CD4-positive, alpha-beta memory T cell (primary cell): ENCODE measurements at regions not wholly inside any gene's neighbourhood (a gene's known extent, or its start where the extent isn't known, plus 50 kb on each side); places are given as distances from the start of the nearest gene placed in this dataset.

Source experiments
- CTCF ChIA-PET: fragments of 350-600 bp; sonication (Branson Sonifier 250); formaldehyde crosslinking; loops from one replicate; lab custom pipeline; 2021; ENCODE audit warnings: inconsistent platforms; ENCODE audit not compliant: partially characterized antibody; lab: Charles Lee
- POLR2A ChIA-PET: fragments of 350-600 bp; sonication (Branson Sonifier 250); formaldehyde crosslinking; loops from one replicate; lab custom pipeline; 2021; ENCODE audit not compliant: partially characterized antibody; lab: Charles Lee
- DNase-seq, 5 donors: peaks; one replicate each; pipeline versions ENCODE4 v3.0.0 to v3.0.0-alpha.2; 2020 to 2022; ENCODE audit warnings: mixed read lengths in 1 of 5
- H3K27ac ChIP-seq: one replicate; pipeline ENCODE4 v1.7.0; 2013; ENCODE audit warnings: low read depth, low read length
- H3K27me3 ChIP-seq: 2 replicates; pipeline ENCODE4 v1.7.0; 2013; ENCODE audit warnings: mild to moderate bottlenecking, low read length, moderate library complexity; ENCODE audit not compliant: insufficient read depth
- H3K36me3 ChIP-seq: 2 replicates; pipeline ENCODE4 v1.7.0; 2013; ENCODE audit warnings: mild to moderate bottlenecking, low read length, moderate library complexity; ENCODE audit not compliant: insufficient read depth
- H3K4me1 ChIP-seq: 2 replicates; pipeline ENCODE4 v1.7.0; 2013; ENCODE audit warnings: mild to moderate bottlenecking, low read length, moderate library complexity; ENCODE audit not compliant: insufficient read depth
- H3K4me3 ChIP-seq, 2 donors: one replicate each; pipeline ENCODE4 v1.7.0; 2013; ENCODE audit warnings: low read length in 2 of 2, mild to moderate bottlenecking in 1 of 2
- H3K9me3 ChIP-seq, 2 donors: one replicate each; pipeline ENCODE4 v1.7.0; 2013; ENCODE audit warnings: low read length in 2 of 2, control low read depth in 1 of 2; ENCODE audit not compliant: control insufficient read depth in 1 of 2
- H3K27ac Mint-ChIP-seq, 7 donors: one replicate each; pipeline ENCODE4 v1.8.0; 2020 to 2021; ENCODE audit warnings: mixed read lengths in 7 of 7, mild to moderate bottlenecking in 6 of 7, inconsistent platforms in 3 of 7, moderate library complexity in 3 of 7
- H3K27me3 Mint-ChIP-seq, 2 donors: one replicate each; pipeline ENCODE4 v1.8.0; 2020 to 2021; ENCODE audit warnings: mixed read lengths in 2 of 2
- H3K36me3 Mint-ChIP-seq, 2 donors: one replicate each; pipeline ENCODE4 v1.8.0; 2020 to 2021; ENCODE audit warnings: mixed read lengths in 2 of 2, inconsistent platforms in 1 of 2, mild to moderate bottlenecking in 1 of 2
- H3K4me1 Mint-ChIP-seq, 4 donors: one replicate each; pipeline ENCODE4 v1.8.0; 2020 to 2021; ENCODE audit warnings: mixed read lengths in 4 of 4, mild to moderate bottlenecking in 1 of 4
- H3K4me3 Mint-ChIP-seq, 8 donors: one replicate each; pipeline ENCODE4 v1.8.0; 2020 to 2021; ENCODE audit warnings: mixed read lengths in 8 of 8, mild to moderate bottlenecking in 7 of 8, moderate library complexity in 6 of 8, inconsistent platforms in 3 of 8
- H3K9me3 Mint-ChIP-seq, 8 donors: one replicate each; pipeline ENCODE4 v1.8.0; 2020 to 2021; ENCODE audit warnings: mixed read lengths in 8 of 8, mild to moderate bottlenecking in 5 of 8, inconsistent platforms in 3 of 8, moderate library complexity in 1 of 8
- intact Hi-C: fragments of 100-400 bp; cut with micrococcal nuclease; formaldehyde crosslinking; loops from one replicate; pipeline ENCODE4 v1.15.1; 2023

DNA sequence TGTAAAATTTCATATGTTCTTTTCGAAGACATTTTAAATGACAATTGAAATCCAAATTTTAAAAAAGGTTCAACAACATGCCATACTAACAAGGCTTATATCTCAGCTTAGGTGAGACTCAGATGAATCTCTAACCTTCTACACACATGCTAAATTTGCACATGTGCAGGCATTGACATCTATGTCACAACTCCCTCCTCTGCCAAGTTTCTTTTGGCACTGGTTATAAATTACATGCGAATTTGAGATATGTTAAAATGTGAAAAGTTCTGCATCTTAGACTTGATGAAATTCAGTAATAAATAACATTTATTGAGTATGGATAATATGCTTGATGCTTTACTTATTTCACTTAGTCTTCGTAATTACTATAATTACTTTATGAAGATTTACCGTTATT is 234.3 kb downstream of the TLE4 start:
- H3K27me3 ChIP-seq: no peaks in the 10 kb centered on the region
- H3K27me3 Mint-ChIP-seq: no peaks in the 10 kb centered on the region
- peaks cover 0 to 2% (median under 1%) of the 10 kb centered on the region in 4 donors for H3K4me1 Mint-ChIP-seq
- no peaks in the 10 kb centered on the region for H3K36me3 ChIP-seq
- H3K9me3 ChIP-seq: no peaks in the 10 kb centered on the region
- no peaks in the 10 kb centered on the region for H3K9me3 Mint-ChIP-seq
- ChIA-PET POLR2A (no interaction called here), CTCF (interaction anchor here (1.0 kb wide), 1 partner anchor 10 kb away, joined by 3 read pairs; no protein-coding TSS in a partner anchor)
- intact Hi-C loops: no loop called here
- H3K4me3 Mint-ChIP-seq: no peak overlapping the region
- DNase-seq: no peak
- H3K36me3 Mint-ChIP-seq: no peaks in the 10 kb centered on the region
- no peak overlapping the region for H3K27ac Mint-ChIP-seq
- no peak overlapping the region for H3K4me3 ChIP-seq
- H3K27ac ChIP-seq: no peak overlapping the region
- H3K4me1 ChIP-seq: peaks cover 6% of the 10 kb centered on the region

DNA sequence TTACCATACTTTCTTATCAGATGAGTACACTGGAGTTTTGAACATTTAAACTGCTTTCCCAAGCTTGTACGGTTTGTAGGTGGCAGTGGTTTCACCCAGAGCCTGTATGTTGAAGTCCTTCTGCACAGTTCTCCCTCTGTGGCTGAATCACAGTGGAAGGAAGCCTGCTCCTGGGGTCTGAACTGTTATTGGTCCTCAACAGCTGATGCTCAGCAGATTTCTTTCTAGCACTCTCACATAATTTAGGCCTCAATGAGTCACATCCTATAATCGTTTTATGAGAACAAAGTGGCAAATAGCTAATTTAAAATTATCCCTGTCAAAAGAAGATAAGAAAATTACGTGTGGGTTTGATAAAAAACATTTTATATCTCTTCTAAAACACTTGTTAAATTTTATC is 229.7 kb downstream of the TLE4 start:
- Mint-ChIP-seq H3K4me3 (no peak overlapping the region), H3K27me3 (no peaks in the 10 kb centered on the region), H3K27ac (no peak overlapping the region), H3K9me3 (no peaks in the 10 kb centered on the region), H3K36me3 (no peaks in the 10 kb centered on the region), H3K4me1 (no peaks in the 10 kb centered on the region)
- no peak overlapping the region for H3K4me3 ChIP-seq
- no peak overlapping the region for H3K27ac ChIP-seq
- ChIA-PET CTCF (no interaction called here), POLR2A (no interaction called here)
- no peak for DNase-seq
- H3K27me3 ChIP-seq: no peaks in the 10 kb centered on the region
- H3K9me3 ChIP-seq: no peaks in the 10 kb centered on the region
- H3K36me3 ChIP-seq: no peaks in the 10 kb centered on the region
- intact Hi-C loops: no loop called here
- H3K4me1 ChIP-seq: no peaks in the 10 kb centered on the region

DNA sequence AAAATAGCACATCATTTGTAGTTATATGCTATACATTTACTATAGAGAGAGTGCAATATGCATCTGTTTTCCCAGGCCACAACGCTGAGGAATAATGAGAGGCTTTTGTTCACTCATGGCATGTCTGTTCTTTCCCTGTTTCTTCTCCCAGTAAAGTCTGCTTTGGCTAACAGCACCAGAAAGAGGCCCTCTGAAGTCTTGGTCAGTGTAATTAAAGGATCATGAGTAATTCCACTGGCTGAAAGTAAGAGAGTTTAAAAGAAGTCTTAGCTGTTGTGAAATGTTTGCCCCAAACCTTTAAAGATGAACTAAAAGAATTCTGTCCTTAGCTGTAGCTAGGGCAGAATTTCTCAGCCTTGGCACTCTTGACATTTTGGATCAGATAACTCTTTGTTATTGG is 228.8 kb downstream of the TLE4 start:
- Histone ChIP-seq H3K27ac (no peak overlapping the region), H3K4me1 (no peaks in the 10 kb centered on the region), H3K27me3 (no peaks in the 10 kb centered on the region), H3K4me3 (no peak overlapping the region), H3K9me3 (no peaks in the 10 kb centered on the region), H3K36me3 (no peaks in the 10 kb centered on the region)
- Mint-ChIP-seq H3K9me3 (no peaks in the 10 kb centered on the region), H3K27ac (no peak overlapping the region), H3K4me3 (no peak overlapping the region), H3K36me3 (no peaks in the 10 kb centered on the region), H3K27me3 (no peaks in the 10 kb centered on the region), H3K4me1 (no peaks in the 10 kb centered on the region)
- POLR2A ChIA-PET: no interaction called here
- CTCF ChIA-PET: no interaction called here
- intact Hi-C loops: no loop called here
- DNase-seq: no peak

DNA sequence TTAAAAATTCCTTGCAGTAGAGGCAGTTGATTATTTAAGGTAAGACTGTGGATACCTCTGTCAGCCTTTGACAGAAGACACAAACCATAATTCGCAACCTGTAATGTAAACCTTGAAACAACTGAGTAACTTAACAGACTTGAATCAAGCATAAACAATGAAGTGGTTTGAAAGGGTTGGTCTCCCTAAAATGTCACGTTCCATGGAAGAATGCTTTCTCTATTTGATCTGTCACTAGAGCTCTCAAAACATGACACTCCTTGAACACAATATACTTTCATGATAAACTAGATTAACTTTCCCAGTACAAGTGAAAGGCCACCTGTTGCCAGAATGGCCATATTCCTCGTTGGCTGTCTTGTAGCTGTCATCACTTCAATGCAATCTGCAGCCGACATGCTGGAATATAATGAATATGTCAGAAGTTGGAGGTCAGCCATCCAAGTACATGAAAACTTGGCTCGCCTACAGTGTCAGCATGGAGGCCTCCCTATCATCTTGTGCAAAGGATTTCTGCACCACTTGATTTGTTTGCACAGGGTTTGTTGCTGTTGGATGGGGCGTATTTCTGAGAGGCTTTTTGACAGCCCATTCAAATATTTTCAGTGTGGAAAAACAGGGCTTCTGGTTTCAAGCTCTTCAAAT is 228.0 kb downstream of the TLE4 start:
- Mint-ChIP-seq H3K4me1 (no peaks in the 10 kb centered on the region), H3K27me3 (no peaks in the 10 kb centered on the region), H3K9me3 (no peaks in the 10 kb centered on the region), H3K36me3 (no peaks in the 10 kb centered on the region), H3K4me3 (no peak overlapping the region), H3K27ac (no peak overlapping the region)
- H3K4me3 ChIP-seq: no peak overlapping the region
- POLR2A ChIA-PET: no interaction called here
- H3K27ac ChIP-seq: no peak overlapping the region
- no peak for DNase-seq
- intact Hi-C loops: no loop called here
- CTCF ChIA-PET: no interaction called here
- H3K36me3 ChIP-seq: no peaks in the 10 kb centered on the region
- H3K9me3 ChIP-seq: no peaks in the 10 kb centered on the region
- H3K27me3 ChIP-seq: no peaks in the 10 kb centered on the region
- no peaks in the 10 kb centered on the region for H3K4me1 ChIP-seq

DNA sequence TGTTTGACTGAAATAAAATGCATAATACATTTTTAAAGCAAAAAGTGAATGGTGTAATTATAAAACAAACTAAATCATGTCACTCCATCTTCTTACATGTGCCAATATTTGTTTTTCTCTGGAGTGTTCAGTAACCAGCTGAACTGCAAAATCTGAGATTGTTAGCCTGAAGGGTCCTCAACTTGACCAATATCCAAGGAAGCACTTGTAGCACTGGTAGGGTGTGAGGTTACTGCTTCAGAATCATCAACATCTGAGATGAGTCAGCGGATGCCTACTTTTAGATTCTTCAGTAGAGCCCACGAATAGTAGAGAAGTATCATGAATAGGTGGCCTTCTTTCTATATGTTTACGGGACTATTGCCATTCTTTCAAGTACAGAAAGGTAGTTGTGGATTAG is 226.7 kb downstream of the TLE4 start:
- no peak for DNase-seq
- Mint-ChIP-seq H3K27ac (no peak overlapping the region), H3K9me3 (no peaks in the 10 kb centered on the region), H3K27me3 (no peaks in the 10 kb centered on the region), H3K4me3 (no peak overlapping the region), H3K4me1 (no peaks in the 10 kb centered on the region), H3K36me3 (no peaks in the 10 kb centered on the region)
- POLR2A ChIA-PET: no interaction called here
- intact Hi-C loops: no loop called here
- Histone ChIP-seq H3K9me3 (no peaks in the 10 kb centered on the region), H3K4me3 (no peak overlapping the region), H3K27me3 (no peaks in the 10 kb centered on the region), H3K27ac (no peak overlapping the region), H3K36me3 (no peaks in the 10 kb centered on the region), H3K4me1 (no peaks in the 10 kb centered on the region)
- CTCF ChIA-PET: no interaction called here

GRCh38 chr9:79796411-79796810 is 224.6 kb downstream of the TLE4 start:
- Histone ChIP-seq H3K4me3 (no peak overlapping the region), H3K4me1 (no peaks in the 10 kb centered on the region), H3K9me3 (no peaks in the 10 kb centered on the region), H3K27me3 (no peaks in the 10 kb centered on the region), H3K27ac (no peak overlapping the region), H3K36me3 (no peaks in the 10 kb centered on the region)
- H3K4me1 Mint-ChIP-seq: no peaks in the 10 kb centered on the region
- H3K4me3 Mint-ChIP-seq: no peak overlapping the region
- H3K27ac Mint-ChIP-seq: no peak overlapping the region
- DNase-seq: no peak
- peaks cover 0 to under 1% of the 10 kb centered on the region in 2 donors for H3K27me3 Mint-ChIP-seq
- CTCF ChIA-PET: interaction anchor here (1.0 kb wide), 1 partner anchor 10 kb away, joined by 3 read pairs; no protein-coding TSS in a partner anchor
- POLR2A ChIA-PET: no interaction called here
- intact Hi-C loops: no loop called here
- no peaks in the 10 kb centered on the region for H3K9me3 Mint-ChIP-seq
- no peaks in the 10 kb centered on the region for H3K36me3 Mint-ChIP-seq

DNA sequence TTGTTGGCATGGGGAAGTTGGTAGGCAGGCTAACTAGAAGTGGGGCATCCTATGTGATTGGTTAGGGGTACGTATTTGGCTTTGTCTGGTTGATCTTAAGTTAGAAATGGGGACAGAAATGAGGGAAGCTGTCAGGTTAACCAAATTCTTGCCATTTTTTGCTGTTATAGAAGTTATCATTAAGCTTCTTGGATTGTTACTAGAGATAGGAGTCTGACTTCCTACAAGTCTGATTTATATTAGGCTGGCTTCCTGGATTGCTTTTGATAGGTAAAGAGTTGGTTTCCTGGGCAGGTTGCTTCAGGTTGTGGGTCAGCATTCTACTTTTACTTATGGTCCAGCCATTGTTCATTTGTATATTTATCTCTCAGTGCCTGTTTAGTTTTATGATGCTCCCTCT is 216.9 kb downstream of the TLE4 start:
- Mint-ChIP-seq H3K27ac (no peak overlapping the region), H3K27me3 (peaks cover 0 to 4% of the 10 kb centered on the region in 2 donors), H3K36me3 (peaks cover 0 to 4% of the 10 kb centered on the region in 2 donors), H3K4me3 (no peak overlapping the region), H3K9me3 (peaks cover 2 to 19% (median 11%) of the 10 kb centered on the region in 8 donors), H3K4me1 (no peaks in the 10 kb centered on the region)
- Histone ChIP-seq H3K4me1 (no peaks in the 10 kb centered on the region), H3K9me3 (no peaks in the 10 kb centered on the region), H3K27ac (no peak overlapping the region), H3K36me3 (no peaks in the 10 kb centered on the region), H3K27me3 (no peaks in the 10 kb centered on the region), H3K4me3 (no peak overlapping the region)
- ChIA-PET POLR2A (no interaction called here), CTCF (no interaction called here)
- intact Hi-C loops: no loop called here
- DNase-seq: no peak
